Epithelial cell of prostate (primary cell): ENCODE measurements at regions not wholly inside any gene's neighbourhood (a gene's known extent, or its start where the extent isn't known, plus 50 kb on each side); places are given as distances from the start of the nearest gene placed in this dataset.
"Not testable (repeated sequence)": the region's sequence is repeated elsewhere in the genome, so short reads cannot be mapped to it uniquely, and the experiment has no call there.

Experiments
- DNase-seq: peaks from one replicate; pipeline ENCODE4 v3.0.0-alpha.2; 2011; ENCODE audit warnings: low read depth, low spot score
- H3K27ac ChIP-seq: fragments of 450-650 bp; 2 replicates; pipeline ENCODE4 v1.5.1; 2017; ENCODE audit warnings: mild to moderate bottlenecking

- no peak for DNase-seq
- no peak overlapping the region for H3K27ac ChIP-seq
These were observed 138.6 kb upstream of the GRB10 start for GRCh38 chr7:50921114-50921813.

- H3K27ac ChIP-seq: no peak overlapping the region
- no peak for DNase-seq
These were observed 137.4 kb upstream of the GRB10 start for GRCh38 chr7:50920031-50920635.

GRCh38 chr7:50915621-50916020 is 132.9 kb upstream of the GRB10 start:
- DNase-seq: no peak
- H3K27ac ChIP-seq: no peak overlapping the region

- no peak for DNase-seq
- H3K27ac ChIP-seq: no peak overlapping the region
These were observed 131.8 kb upstream of the GRB10 start for GRCh38 chr7:50914460-50914859.

GRCh38 chr7:50908628-50909290 is 126.1 kb upstream of the GRB10 start:
- no peak overlapping the region for H3K27ac ChIP-seq
- no peak for DNase-seq

- H3K27ac ChIP-seq: peak overlapping the region; percentile 17
- DNase-seq: not testable (repeated sequence)
These were observed 116.1 kb upstream of the GRB10 start for GRCh38 chr7:50898604-50899477.

- H3K27ac ChIP-seq, DNase-seq: not testable (repeated sequence)
These were observed 104.4 kb upstream of the GRB10 start for GRCh38 chr7:50887061-50887460.

GRCh38 chr7:50872437-50872836 is 89.7 kb upstream of the GRB10 start:
- DNase-seq: no peak
- H3K27ac ChIP-seq: no peak overlapping the region

- peak overlapping the region; percentile 61 for H3K27ac ChIP-seq
- DNase-seq: peak; percentile 29
These were observed 86.5 kb upstream of the GRB10 start for GRCh38 chr7:50869108-50869725.

- peak overlapping the region; percentile 61 for H3K27ac ChIP-seq
These were observed 85.9 kb upstream of the GRB10 start for GRCh38 chr7:50868426-50869100.

GRCh38 chr7:50867034-50867356 is 84.3 kb upstream of the GRB10 start:
- no peak overlapping the region for H3K27ac ChIP-seq
- DNase-seq: no peak

More at GRCh38 chr7:50868426-50869100, 85.9 kb upstream of the GRB10 start:
- DNase-seq: no peak

GRCh38 chr7:50866343-50867033 is 83.8 kb upstream of the GRB10 start:
- no peak overlapping the region for H3K27ac ChIP-seq
- no peak for DNase-seq

- DNase-seq: no peak
- no peak overlapping the region for H3K27ac ChIP-seq
These were observed 82.8 kb upstream of the GRB10 start for GRCh38 chr7:50865450-50865849.

GRCh38 chr7:50864694-50865093 is 82.0 kb upstream of the GRB10 start:
- DNase-seq: no peak
- no peak overlapping the region for H3K27ac ChIP-seq

- DNase-seq: no peak
- no peak overlapping the region for H3K27ac ChIP-seq
These were observed 80.4 kb upstream of the GRB10 start for GRCh38 chr7:50863053-50863452.

GRCh38 chr7:50862302-50862701 is 79.6 kb upstream of the GRB10 start:
- DNase-seq: no peak
- H3K27ac ChIP-seq: no peak overlapping the region

- no peak overlapping the region for H3K27ac ChIP-seq
- DNase-seq: no peak
These were observed 77.9 kb upstream of the GRB10 start for GRCh38 chr7:50860598-50860997.

GRCh38 chr7:50860174-50860573 is 77.5 kb upstream of the GRB10 start:
- H3K27ac ChIP-seq: no peak overlapping the region
- DNase-seq: no peak
